Activated CD8-positive, alpha-beta memory T cell treated with anti-CD3 and anti-CD28 coated beads for 36 hours (primary cell): ENCODE measurements at regions not wholly inside any gene's neighbourhood (a gene's known extent, or its start where the extent isn't known, plus 50 kb on each side); places are given as distances from the start of the nearest gene placed in this dataset.

ENCODE experiments used
- CTCF ChIA-PET: fragments of 350-600 bp; sonication (Branson Sonifier 250); formaldehyde crosslinking; loops from one replicate; lab custom pipeline; 2021; ENCODE audit warnings: antibody characterized with exemption; lab: Charles Lee
- POLR2A ChIA-PET: fragments of 350-600 bp; sonication (Branson Sonifier 250); formaldehyde crosslinking; loops from one replicate; lab custom pipeline; 2021; ENCODE audit warnings: antibody characterized with exemption; lab: Charles Lee

GRCh38 chr2:128497461-128497860 lies 178.8 kb upstream of the HS6ST1 start:
- ChIA-PET POLR2A (no interaction called here), CTCF (no interaction called here)

- POLR2A ChIA-PET: no interaction called here
- CTCF ChIA-PET: no interaction called here
These were observed 179.4 kb upstream of the HS6ST1 start for GRCh38 chr2:128498086-128498485.

- ChIA-PET POLR2A (no interaction called here), CTCF (no interaction called here)
These were observed 179.9 kb upstream of the HS6ST1 start for GRCh38 chr2:128498589-128498988.

GRCh38 chr2:128499367-128500137 lies 180.9 kb upstream of the HS6ST1 start:
- ChIA-PET CTCF (no interaction called here), POLR2A (no interaction called here)

- ChIA-PET CTCF (no interaction called here), POLR2A (no interaction called here)
These were observed 181.6 kb upstream of the HS6ST1 start for GRCh38 chr2:128500138-128500800.

- ChIA-PET POLR2A (no interaction called here), CTCF (no interaction called here)
These were observed 182.5 kb upstream of the HS6ST1 start for GRCh38 chr2:128501006-128501690.

- ChIA-PET CTCF (no interaction called here), POLR2A (no interaction called here)
These were observed 183.0 kb upstream of the HS6ST1 start for GRCh38 chr2:128501700-128502099.

- ChIA-PET CTCF (no interaction called here), POLR2A (no interaction called here)
These were observed 183.5 kb upstream of the HS6ST1 start for GRCh38 chr2:128502200-128502599.

- ChIA-PET POLR2A (no interaction called here), CTCF (no interaction called here)
These were observed 184.1 kb upstream of the HS6ST1 start for GRCh38 chr2:128502638-128503246.

- ChIA-PET POLR2A (no interaction called here), CTCF (no interaction called here)
These were observed 185.0 kb upstream of the HS6ST1 start for GRCh38 chr2:128503399-128504245.

- CTCF ChIA-PET: no interaction called here
- POLR2A ChIA-PET: no interaction called here
These were observed 185.8 kb upstream of the HS6ST1 start for GRCh38 chr2:128504246-128505149.

- CTCF ChIA-PET: no interaction called here
- POLR2A ChIA-PET: no interaction called here
These were observed 186.5 kb upstream of the HS6ST1 start for GRCh38 chr2:128505150-128505490.

GRCh38 chr2:128505575-128506526 lies 187.2 kb upstream of the HS6ST1 start:
- POLR2A ChIA-PET: no interaction called here
- CTCF ChIA-PET: no interaction called here

- CTCF ChIA-PET: no interaction called here
These were observed 187.9 kb upstream of the HS6ST1 start for GRCh38 chr2:128506534-128506933.

GRCh38 chr2:128510701-128511397 lies 192.2 kb upstream of the HS6ST1 start:
- CTCF ChIA-PET: no interaction called here
- POLR2A ChIA-PET: no interaction called here

More at GRCh38 chr2:128506534-128506933, 187.9 kb upstream of the HS6ST1 start:
- POLR2A ChIA-PET: no interaction called here

- ChIA-PET POLR2A (no interaction called here), CTCF (no interaction called here)
These were observed 193.2 kb upstream of the HS6ST1 start for GRCh38 chr2:128511731-128512378.
